Superior temporal gyrus (tissue), 1 donor: ENCODE measurements at regions not wholly inside any gene's neighbourhood (a gene's known extent, or its start where the extent isn't known, plus 50 kb on each side); places are given as distances from the start of the nearest gene placed in this dataset.

Experiments used
- DNase-seq: peaks from one replicate; pipeline ENCODE4 v3.0.0-alpha.2; 2016; ENCODE audit errors: extremely low spot score

DNA sequence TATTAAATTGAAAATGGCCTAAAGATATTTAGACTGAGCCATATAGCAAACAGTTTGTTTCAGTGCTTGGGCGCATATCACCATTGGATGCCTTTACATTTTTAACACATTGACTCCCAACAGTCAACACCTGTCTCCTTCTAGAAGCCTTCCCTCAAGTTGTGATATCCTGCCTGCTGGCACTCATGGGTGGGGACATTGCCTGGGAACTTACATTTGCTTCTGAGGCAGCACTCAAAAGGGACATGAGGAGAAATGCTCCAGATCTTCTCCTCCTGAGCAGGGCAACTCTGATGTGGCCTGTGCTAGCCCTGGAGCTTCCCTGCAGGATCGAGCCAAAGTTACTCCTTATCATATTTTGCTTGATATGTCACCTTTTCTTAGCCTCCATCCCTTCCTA lies 392.2 kb downstream of the CDH7 start:
- DNase-seq, result no peak

DNA sequence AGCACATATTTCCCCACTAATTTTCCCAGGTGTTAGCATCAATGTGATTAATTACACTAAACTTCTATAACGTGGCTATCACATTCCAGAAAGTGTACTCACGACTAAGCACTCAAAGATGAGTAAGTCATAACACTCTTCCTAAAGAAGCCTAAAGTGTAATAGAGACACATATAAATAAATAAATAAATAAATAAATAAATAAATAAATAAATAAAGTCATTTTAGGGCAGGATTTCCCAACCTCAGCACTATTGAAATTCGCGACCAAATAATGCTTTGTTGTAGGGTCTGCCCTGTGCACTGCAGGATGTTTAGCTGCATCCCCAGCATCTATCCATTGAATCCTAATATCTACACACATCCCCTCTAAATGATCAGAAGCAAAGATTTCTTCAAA lies 390.9 kb downstream of the CDH7 start:
- DNase-seq, result no peak

GRCh38 chr18:66138642-66139041 lies 387.8 kb downstream of the CDH7 start:
- no peak for DNase-seq

DNA sequence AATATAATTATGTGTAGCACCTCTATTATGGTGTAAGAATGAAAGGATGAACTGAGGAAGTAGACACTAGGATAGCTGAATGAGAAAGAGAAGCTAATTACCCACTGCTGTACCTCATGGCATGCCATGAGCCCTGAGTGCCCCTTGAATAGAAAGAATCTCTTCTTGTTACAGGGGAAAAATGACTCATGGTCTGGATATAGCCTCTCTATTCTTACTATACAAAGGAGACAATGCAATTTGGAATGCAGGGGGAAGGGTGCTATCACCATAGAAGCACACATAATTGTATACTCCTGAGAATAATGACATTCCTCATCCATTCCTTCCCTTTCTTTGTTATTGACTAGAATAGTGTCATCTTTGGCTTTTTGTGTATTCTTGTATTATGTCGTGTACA lies 385.2 kb downstream of the CDH7 start:
- DNase-seq, result no peak

- DNase-seq, result no peak
These were observed 378.4 kb downstream of the CDH7 start for GRCh38 chr18:66129248-66129647.

GRCh38 chr18:66126266-66126665 lies 375.5 kb downstream of the CDH7 start:
- no peak for DNase-seq

DNA sequence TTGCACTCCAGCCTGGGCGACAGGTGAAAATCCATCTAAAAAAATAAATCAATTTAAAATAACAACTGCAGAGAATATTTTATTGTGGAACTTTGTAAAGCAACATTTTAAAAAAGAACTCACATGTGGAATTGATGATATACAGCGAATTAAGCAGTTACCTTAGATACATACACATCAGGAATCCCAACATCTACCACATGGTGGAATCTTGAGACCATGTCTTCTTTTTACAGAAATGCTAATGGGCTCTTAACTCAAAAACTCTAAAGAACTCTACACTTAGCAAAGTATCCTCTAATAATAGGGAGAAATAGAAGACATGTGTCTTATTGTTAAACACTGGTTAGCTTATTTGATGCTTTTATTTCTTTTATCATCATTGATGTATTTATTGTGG lies 373.6 kb downstream of the CDH7 start:
- no peak for DNase-seq

- no peak for DNase-seq
These were observed 368.5 kb downstream of the CDH7 start for GRCh38 chr18:66119347-66119746.

DNA sequence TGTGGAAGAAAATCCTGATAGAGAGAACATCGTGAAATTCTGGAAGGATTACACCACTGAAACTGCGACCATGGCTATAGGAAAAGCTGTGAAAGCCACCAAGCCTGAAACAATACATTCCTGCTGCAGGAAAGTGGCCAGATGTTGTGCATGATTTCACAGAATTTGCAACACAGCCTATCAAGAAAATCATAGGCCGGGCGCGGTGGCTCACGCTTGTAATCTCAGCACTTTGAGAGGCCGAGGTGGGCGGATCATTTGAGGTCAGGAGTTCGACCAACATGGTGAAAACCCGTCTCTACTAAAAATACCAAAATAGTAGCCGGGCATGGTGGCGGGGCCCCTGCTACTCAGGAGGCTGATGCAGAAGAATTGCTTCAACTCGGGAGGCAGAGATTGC lies 360.2 kb downstream of the CDH7 start:
- DNase-seq, result no peak

DNA sequence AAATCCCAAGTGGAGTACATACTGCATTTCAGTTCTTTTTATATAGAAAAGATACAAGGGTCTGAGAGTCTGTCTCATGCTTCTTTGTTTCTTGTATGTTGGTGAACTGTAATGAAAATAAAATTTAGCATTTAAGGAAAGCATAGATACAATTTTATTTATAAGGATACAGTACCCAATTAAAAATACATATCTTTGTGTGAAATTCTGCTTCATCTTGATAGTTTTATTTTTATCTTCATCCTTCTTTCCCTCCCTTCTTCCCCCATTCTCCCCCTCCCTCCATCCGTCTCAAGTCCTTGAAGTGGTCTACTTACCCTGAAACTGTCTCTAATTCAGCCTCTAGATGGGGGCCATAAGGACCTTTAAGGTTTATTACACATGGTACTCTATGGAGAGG lies 359.8 kb downstream of the CDH7 start:
- no peak for DNase-seq

- DNase-seq, result no peak
These were observed 359.2 kb downstream of the CDH7 start for GRCh38 chr18:66109981-66110380.

DNA sequence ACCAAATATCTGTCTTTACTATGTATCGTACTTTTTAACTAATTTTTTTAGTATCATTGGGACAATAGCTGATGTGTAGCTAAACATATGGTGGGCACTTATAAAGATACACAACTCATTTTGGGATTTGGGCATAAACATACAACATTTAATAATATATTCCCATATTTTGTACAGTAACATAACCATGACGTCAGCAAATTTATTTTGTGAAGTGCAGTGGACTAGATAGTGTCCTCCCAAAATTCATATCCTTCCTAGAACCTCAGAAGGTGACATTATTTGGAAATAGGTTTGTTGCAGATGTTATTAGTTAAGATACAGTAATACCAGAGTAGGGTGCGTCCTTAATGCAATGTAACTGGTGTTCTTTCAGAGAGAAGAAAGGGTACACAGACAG lies 356.7 kb downstream of the CDH7 start:
- no peak for DNase-seq

DNA sequence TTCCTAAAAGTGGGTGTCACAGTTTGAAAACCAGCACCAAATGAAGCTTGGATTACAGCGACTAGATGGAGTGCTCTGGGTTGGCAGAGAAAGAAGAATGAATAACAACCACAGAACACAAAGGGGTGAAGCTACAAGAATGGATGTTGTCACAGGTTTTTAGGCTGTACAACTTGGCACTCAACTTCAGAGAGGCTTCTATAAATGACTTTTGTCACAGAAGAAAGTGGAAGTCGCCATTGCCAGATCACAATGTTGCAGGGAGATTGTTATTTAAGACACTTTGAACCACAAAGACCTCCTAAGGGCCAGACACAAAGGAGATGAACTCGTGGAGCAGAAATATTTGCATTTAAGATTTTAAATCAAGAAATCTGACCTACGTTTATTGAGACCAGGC lies 354.2 kb downstream of the CDH7 start:
- no peak for DNase-seq

DNA sequence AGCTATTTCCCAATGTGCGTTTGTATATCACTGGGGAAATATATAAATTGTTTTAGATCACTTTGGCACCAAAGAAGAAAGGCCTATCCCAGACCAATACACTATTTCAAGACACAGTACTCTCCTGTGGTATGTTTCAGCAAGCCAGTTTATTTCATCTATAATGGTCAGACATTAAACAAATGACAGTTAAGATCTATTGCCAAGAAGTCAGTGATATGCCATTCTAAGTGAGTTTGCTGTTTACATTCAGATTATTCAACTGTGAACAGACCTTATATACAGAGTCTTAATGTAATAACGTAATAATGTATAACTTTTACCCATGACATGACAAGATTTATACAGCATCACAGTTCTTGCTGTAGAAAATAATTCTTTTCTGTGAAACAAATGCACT lies 352.7 kb downstream of the CDH7 start:
- no peak for DNase-seq

GRCh38 chr18:66083078-66083477 lies 332.3 kb downstream of the CDH7 start:
- no peak for DNase-seq

- DNase-seq, result no peak
These were observed 328.4 kb downstream of the CDH7 start for GRCh38 chr18:66078925-66079800.

DNA sequence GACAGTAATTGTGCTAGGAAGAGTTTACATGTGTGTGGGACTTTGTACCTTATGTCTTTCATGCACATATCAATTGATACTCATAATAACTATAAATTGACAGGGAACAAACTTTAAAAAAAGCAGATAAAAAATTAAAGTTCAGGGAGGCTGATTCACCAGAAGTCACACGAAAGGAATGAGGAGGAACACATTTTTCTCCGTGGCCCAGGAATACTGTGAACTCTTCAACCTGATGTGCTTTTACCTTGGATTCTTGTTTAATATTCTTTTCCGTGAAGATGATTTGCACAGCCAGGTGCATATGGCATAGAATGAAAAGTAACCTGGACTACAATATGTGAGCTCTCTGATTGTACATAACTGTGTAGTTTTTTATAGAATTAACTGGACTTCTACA lies 326.3 kb downstream of the CDH7 start:
- DNase-seq, result no peak

DNA sequence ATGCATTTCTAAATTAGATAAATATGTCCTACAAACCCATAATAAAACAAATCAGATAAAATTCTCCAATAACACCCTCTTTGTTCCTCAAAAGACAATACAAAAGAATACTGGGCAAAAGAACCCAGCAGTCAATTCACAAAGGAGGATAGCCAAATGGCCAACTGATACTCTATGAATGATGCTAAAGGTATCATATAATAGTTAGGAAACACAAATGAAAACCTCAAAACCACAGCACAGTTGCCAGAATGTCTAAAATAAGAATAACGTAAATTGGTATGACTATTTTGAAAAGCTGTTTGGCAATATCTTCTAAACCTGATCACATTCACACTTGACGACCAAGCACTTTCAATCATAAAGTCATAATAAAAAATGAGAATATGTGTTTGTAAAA lies 315.4 kb downstream of the CDH7 start:
- DNase-seq, result no peak

DNA sequence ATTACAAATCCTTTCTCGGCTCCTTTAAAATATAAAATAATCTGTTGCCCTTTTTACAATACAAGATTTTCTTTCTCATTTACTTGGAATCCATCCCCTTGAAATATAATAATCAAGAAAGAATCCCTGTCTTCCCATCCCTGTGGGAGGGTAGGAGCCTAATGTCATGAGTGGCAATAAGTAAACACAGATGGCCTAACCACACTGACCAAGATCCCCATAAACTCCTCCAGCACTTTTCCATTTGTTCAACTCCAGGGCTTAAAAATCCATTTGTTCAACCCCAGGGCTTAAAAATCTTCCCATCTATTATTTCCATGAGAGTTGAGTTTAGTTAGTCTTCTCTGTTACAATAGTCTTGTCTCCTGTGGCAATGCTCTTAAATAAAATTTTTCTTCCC lies 297.6 kb downstream of the CDH7 start:
- no peak for DNase-seq

GRCh38 chr18:66046032-66046602 lies 295.3 kb downstream of the CDH7 start:
- no peak for DNase-seq

- no peak for DNase-seq
These were observed 292.2 kb downstream of the CDH7 start for GRCh38 chr18:66043009-66043408.

DNA sequence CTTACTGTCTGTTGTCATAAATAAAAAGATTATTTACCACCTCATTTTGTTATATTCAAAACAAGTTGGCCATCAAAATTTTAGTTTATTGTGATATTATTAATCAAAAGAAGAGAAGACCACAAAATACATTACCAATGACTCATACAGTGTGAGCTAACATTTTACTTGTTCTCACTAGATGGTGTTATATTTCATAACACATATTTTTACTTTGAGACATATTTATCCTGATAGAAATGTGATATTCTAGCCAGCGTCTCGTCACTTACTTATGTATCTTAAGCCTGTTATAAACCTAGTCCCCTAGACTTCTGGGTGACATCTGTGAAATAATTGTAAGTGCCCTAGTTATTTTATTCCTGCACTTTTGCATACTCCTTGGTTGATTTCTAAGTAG lies 263.2 kb downstream of the CDH7 start:
- DNase-seq, result no peak

- no peak for DNase-seq
These were observed 261.1 kb downstream of the CDH7 start for GRCh38 chr18:66011916-66012315.
